GM23248 (cell line): ENCODE measurements at regions not wholly inside any gene's neighbourhood (a gene's known extent, or its start where the extent isn't known, plus 50 kb on each side); places are given as distances from the start of the nearest gene placed in this dataset.

Experiments
- EZH2 ChIP-seq: fragments of 200-600 bp; sonication (generic); IDR thresholded peaks from 2 replicates; pipeline ENCODE4 v1.6.1; 2018; ENCODE audit warnings: antibody characterized with exemption, mild to moderate bottlenecking; ENCODE audit not compliant: insufficient read depth, poor library complexity, severe bottlenecking
- EZH2phosphoT487 ChIP-seq: fragments of 200-600 bp; sonication (generic); IDR thresholded peaks from 2 replicates; pipeline ENCODE4 v1.6.1; 2018; ENCODE audit warnings: antibody characterized with exemption, moderate library complexity, mild to moderate bottlenecking, low read depth; ENCODE audit not compliant: insufficient read depth

- TF ChIP-seq EZH2 (no peak), EZH2phosphoT487 (no peak)
These were observed 52.6 kb upstream of the UNC5C start for GRCh38 chr4:95601356-95601755.
